ENCODE measurements at regions not wholly inside any gene's neighbourhood (a gene's known extent, or its start where the extent isn't known, plus 50 kb on each side); places are given as distances from the start of the nearest gene placed in this dataset.

- DNase-seq: no peak
These were observed 705.8 kb downstream of the NR2F2 start for GRCh38 chr15:97036301-97036700.

DNA sequence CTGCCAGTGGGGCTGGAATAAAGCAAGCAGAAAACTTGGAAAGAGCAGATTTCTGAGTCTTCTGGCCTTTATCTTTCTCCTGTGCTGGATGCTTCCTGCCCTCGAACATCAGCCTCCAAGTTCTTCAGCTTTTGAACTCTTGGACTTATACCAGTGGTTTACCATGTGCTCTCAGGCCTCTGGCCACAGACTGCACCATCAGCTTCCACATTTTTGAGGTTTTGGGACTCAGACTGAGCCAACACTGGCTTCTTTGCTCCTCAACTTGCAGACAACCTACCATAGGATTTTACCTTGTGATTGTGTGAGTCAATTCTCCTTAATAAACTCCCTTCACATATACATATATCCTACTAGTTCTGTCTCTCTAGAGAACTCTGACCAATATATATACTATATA is 706.6 kb downstream of the NR2F2 start:
- no peak for DNase-seq

DNA sequence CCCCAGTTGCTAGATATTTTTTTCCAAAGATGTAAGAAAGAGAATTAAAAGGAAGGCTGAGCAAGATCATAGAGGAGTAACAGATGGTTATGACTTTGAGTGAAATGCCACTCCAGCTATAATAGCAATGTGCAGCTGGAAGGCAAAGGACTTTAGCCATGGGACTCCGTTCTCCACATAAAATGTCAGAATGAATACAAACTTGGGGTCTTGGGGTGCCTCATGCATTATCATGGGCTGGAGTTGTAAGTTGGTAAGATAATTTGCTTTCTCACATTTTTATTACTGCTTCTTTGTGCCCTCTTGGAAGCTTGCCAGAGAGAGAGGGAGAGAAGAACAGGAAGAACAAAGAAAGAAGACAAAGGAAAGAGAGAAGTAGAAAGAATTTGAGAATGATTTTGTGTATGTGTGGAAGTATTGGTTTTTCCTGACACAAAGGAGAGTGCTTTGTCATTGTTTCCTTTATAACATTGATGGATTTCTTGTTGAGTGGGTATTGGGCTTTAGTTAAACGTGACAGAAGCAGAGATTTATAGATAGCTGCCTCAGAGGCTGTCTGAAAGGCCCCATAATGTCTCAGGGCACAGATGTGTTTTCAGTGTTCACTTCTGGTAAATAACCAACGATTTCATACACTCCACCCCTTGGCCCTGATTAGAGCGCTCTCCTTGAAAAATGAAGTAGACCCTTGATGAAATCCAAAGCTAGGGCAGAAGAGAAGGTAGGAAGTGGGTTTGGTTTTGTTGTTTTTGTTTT is 715.3 kb downstream of the NR2F2 start:
- no peak for DNase-seq

GRCh38 chr15:97052513-97052912 is 722.0 kb downstream of the NR2F2 start:
- no peak for DNase-seq

DNA sequence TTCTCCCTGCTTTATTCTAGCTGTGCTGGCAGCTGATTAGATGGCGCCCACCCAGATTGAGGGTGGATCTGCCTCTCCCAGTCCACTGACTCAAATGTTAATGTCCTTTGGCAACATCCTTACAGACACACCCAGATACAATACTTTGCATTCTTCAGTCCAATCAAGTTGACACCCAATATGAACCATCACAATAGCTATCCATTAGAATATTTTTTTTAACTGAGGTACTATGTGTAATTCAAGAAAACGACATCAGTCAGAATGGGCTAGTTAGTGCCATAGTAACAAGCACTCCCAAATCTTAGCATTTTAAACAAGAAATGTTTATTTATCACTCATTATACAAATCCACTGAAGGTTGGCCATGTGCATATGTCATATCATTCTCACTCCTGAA is 723.1 kb downstream of the NR2F2 start:
- DNase-seq: no peak

DNA sequence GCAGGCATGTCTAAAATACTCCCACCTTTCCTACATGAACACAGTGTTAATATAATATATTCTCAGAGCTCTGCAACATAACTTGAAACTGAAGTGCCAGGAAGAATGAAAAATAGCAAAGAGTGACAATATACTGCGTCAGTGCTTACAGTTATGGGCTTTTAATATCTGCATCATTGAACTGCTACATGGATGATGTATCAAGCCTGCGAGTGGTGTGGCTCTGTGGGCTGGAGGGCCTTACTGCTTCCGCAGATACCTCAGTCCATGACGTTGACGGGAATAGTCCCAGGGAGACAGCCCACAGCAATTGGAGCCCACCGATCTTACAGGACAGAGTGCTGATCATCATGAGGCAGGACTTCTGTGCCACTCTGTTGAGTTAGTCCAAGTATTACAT is 727.0 kb downstream of the NR2F2 start:
- DNase-seq: no peak

- DNase-seq: no peak
These were observed 728.8 kb downstream of the NR2F2 start for GRCh38 chr15:97059281-97059680.

GRCh38 chr15:97061392-97061791 is 730.9 kb downstream of the NR2F2 start:
- DNase-seq: no peak

GRCh38 chr15:97071668-97072067 is 741.2 kb downstream of the NR2F2 start:
- no peak for DNase-seq

- DNase-seq: no peak
These were observed 742.0 kb downstream of the NR2F2 start for GRCh38 chr15:97072545-97072944.

DNA sequence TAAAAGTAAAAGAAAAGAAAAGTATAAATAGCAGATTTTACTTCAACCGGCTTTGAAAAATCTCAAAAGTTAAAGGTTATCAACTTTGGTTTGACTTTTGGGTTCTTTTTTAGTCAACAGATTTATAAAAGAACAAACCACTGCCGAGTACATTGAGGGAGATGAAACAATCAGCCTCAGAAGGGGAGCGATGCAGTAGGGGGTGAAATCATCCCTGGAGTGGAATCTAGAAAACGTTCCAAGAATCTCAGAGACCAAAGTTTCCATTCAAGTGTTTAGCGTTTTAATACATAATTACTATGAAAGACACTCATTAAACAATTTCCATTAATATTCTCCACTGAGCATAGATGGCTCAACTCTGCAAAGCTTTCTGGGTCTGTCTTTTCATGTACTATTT is 745.5 kb downstream of the NR2F2 start:
- no peak for DNase-seq

DNA sequence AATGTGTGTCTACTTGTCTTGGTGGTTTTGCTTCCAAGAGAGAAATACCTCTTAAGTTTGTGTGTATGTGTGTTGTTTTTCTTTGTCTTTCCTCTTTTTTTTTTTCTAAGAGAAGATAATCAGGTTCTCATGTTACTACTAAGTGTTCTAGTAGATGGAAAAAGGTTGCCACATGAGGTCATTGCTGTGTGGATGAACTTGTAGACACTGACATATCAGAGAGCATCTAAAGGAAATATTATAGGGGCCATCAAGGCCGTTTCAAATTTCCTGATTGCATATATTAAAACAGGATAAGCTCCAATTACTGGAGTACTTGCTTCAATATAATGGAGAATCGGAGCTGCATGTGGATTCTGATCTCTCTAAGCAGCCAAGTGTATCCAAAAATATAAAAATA is 747.5 kb downstream of the NR2F2 start:
- DNase-seq: no peak

DNA sequence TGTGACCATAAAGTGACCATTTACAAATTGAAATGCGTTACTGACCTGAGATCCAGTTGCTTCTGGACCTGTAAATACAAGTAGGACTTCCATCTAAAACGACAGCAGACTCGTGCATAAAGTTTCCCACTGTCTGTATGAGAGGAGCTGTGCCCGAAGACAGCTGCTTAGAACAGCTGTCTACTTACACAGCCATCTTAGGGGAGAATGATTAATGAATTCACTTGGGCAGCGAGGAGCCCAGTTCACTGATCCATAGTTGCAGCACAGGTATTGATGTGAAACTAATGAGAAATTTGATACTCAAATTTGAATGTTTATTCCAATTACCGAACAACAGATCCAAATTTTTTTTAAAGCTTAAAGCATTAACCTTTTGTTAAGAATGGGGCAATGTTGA is 748.1 kb downstream of the NR2F2 start:
- no peak for DNase-seq

DNA sequence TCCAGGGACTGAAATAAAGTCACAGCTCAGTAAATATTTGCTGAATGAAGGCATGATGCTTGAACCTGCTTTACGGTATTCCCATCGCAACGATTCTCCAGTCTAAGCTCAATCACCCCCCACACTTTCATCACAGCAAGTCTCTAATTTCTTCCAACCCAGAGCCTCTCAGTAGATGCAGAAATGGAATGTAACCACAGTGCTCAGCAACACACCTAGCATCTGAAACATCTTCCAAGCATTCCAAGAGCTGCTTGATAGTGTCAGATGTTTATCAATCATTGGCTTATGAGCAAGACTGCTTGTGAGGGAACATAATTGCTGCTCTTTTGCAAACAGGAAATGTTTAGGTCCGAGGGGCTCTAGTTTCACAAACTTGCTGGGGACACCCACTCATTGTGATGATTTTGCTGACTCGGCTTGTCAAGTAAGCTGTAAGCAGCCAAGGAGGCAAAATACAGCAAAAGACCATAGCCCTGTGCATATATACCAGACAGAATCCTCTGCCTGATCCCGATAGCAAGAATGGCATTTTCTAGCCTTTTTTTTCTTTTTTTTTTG is 751.2 kb downstream of the NR2F2 start:
- DNase-seq: no peak

GRCh38 chr15:97082830-97083229 is 752.3 kb downstream of the NR2F2 start:
- no peak for DNase-seq

DNA sequence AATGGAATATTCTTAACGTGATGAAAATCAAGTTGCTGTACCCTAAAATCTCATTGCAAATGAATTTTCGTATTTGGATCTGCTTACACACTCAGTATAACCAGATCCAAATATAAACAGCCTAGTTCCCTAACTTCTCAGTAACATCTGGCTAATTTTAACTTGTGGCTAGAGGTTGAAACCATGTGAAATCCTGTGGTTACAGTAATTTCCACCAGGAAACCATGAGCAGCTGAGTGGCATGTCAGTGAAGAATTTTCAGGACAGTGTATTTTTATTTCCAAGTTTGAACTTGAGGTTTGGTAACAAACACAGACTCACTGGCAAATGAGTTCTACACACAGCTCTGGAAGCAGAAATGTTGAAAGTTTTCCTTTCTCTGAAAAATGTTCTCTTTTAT is 754.1 kb downstream of the NR2F2 start:
- DNase-seq: peak; percentile 9

DNA sequence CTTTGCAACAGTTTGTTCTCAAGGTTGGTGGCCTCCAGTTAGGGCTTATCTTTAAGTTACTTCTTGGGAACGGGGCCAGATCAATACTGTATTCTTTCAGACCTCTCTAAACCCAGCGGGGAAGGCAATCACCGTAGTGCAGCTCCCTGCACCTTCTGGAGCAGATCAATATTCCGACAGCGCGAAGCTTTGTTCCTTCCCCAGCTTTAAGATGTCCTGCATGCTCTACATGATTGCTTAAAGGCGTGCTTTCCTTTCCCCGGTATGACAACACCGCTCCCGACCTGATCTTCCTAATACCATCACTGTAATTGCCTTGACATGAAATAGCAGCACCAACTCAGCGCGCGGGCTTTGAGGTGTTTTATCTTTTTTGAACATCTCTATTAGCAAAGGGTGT is 755.2 kb downstream of the NR2F2 start:
- DNase-seq: no peak

GRCh38 chr15:97087006-97087741 is 756.7 kb downstream of the NR2F2 start:
- DNase-seq: peak; percentile 2

DNA sequence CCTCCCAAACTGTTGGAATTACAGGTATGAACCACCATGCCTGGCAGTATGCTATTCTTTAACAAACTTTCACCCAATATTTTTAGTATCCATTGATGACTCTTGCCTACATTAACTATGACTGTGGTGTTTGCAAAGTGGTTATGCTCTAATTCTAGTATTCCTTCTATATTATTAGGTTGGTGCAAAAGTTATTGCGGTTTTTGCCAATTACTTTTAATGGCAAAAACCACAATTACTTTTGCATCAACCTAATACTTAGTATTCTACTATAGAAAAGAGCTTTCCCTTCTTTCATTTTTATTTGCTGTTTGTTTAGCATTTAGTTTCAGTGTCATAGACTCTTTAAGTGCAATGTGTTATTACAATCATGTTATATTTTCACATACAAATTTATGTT is 760.6 kb downstream of the NR2F2 start:
- DNase-seq: no peak

DNA sequence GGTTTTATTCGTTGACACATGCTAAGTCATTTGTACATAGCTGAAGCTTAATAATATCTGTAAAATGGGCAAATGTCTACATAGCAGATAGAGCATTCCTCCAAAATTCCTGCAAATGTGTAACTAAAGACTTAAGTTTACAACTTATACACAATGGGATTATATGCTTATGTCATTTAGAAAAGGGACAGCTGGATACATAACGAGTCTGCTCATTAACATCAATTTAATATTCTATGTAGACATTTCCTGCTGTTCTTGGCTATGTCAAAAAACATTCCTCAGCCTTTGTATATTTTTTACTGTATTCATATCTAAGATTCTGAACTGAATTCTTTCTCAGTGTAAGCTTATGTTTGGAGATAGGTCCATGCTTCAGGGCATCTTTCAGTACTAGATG is 762.2 kb downstream of the NR2F2 start:
- no peak for DNase-seq

DNA sequence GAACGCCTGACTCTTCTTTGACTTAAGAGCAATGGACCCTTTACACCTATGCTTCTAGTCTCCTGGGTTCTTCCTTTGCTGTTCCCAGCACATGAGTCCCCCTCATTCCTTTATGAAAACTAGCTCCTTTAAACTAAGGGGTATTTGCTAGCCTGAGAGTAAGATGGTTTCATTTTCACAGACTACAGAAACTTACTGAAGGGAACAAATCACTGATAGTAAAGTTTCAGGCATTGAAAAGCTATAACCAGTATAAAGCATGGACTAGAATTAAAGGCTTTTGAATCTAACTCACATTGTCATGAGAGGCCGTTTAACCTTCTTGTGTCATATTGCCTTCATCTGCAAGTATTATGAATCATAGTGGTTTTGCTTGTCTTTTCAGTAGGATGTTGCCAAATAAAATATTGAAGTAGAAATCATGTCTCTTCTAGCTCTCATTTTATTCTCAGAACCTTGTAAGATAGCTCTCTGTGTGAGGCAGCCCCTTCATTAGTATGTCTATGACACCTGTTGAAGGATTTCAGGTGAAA is 765.9 kb downstream of the NR2F2 start:
- DNase-seq: no peak

DNA sequence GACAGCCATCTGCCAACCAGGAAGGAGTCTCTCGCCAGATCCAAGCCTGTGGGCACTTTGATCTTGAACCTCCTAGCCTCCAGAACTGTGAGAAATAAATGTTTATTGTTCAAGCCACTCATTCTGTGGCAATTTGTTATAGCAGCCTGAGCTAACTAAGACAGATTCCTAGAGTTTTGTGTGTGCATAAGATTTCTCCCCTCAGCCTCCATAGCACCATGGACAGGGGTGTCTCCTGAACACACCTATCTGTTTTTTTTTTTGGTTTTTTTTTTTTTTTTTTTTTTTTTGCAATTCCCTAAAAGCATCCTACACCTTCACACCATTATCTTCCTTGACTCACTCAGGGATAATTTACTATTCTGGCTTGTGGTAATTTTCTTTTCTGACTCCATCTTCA is 768.5 kb downstream of the NR2F2 start:
- no peak for DNase-seq

DNA sequence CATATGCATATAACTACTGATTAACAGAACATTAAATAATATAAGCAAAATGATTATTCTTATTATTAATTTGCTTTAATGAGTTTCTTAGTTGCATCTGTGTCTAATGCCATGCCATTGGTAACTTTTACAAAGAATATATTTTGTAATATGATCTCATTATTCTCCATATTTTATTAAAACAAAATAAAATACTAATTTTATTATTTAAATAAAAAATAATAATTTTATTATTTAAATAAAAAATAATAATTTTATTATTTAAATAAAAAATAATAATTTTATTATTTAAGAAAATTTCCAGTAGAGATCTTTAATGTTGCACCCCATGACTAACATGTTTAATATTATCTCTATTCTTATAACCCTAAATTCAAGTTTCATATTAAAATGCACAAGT is 771.1 kb downstream of the NR2F2 start:
- DNase-seq: no peak
